Cardiac muscle cell (in vitro differentiated cells and primary cell): ENCODE measurements at regions not wholly inside any gene's neighbourhood (a gene's known extent, or its start where the extent isn't known, plus 50 kb on each side); places are given as distances from the start of the nearest gene placed in this dataset.

Experiments used
- DNase-seq, 2 donors: peaks; one replicate each; pipeline versions ENCODE4 v3.0.0 to v3.0.0-alpha.2; 2010 to 2017; ENCODE audit warnings: low read depth in 1 of 2, low spot score in 1 of 2
- H3K27ac ChIP-seq: fragments of 200-600 bp; sonication (generic); 2 replicates; pipeline ENCODE4 v1.5.1; 2016
- H3K27me3 ChIP-seq: fragments of 200-600 bp; sonication (generic); 2 replicates; pipeline ENCODE4 v1.6.0; 2016; ENCODE audit warnings: control low read depth
- H3K36me3 ChIP-seq: fragments of 200-600 bp; sonication (generic); 2 replicates; pipeline ENCODE4 v1.5.1; 2016; ENCODE audit warnings: control low read depth
- H3K4me1 ChIP-seq: fragments of 200-600 bp; sonication (generic); 2 replicates; pipeline ENCODE4 v1.8.1; 2017; ENCODE audit warnings: low read depth, mild to moderate bottlenecking, mixed run types
- H3K4me3 ChIP-seq: fragments of 200-600 bp; sonication (generic); 2 replicates; pipeline ENCODE4 v1.5.1; 2016; ENCODE audit warnings: mild to moderate bottlenecking
- H3K9me3 ChIP-seq: fragments of 200-600 bp; sonication (generic); 2 replicates; pipeline ENCODE4 v1.5.1; 2017; ENCODE audit warnings: low read depth, mild to moderate bottlenecking, control low read depth
- CTCF ChIP-seq: IDR thresholded peaks from 2 replicates; pipeline ENCODE4 v1.5.1; 2012; ENCODE audit warnings: low read depth, mild to moderate bottlenecking, low read length

GRCh38 chr4:24054910-24055309, 165.1 kb upstream of the PPARGC1A start:
- Histone ChIP-seq H3K9me3 (no peaks in the 10 kb centered on the region), H3K36me3 (no peaks in the 10 kb centered on the region), H3K4me3 (no peak overlapping the region), H3K27ac (no peak overlapping the region), H3K4me1 (no peaks in the 10 kb centered on the region), H3K27me3 (no peaks in the 10 kb centered on the region)
- TF ChIP-seq CTCF = no peak
- no peak for DNase-seq

- Histone ChIP-seq H3K4me3 (no peak overlapping the region), H3K27me3 (no peaks in the 10 kb centered on the region), H3K36me3 (no peaks in the 10 kb centered on the region), H3K9me3 (no peaks in the 10 kb centered on the region), H3K27ac (no peak overlapping the region), H3K4me1 (no peaks in the 10 kb centered on the region)
- DNase-seq = no peak
- TF ChIP-seq CTCF = no peak
Measured at GRCh38 chr4:24053934-24054333, 164.1 kb upstream of the PPARGC1A start.

- TF ChIP-seq CTCF = no peak
- Histone ChIP-seq H3K4me3 (no peak overlapping the region), H3K27ac (no peak overlapping the region), H3K36me3 (no peaks in the 10 kb centered on the region), H3K9me3 (no peaks in the 10 kb centered on the region), H3K27me3 (no peaks in the 10 kb centered on the region), H3K4me1 (no peaks in the 10 kb centered on the region)
- DNase-seq = no peak
Measured at GRCh38 chr4:24044610-24045589, 155.1 kb upstream of the PPARGC1A start.

GRCh38 chr4:24042094-24042493, 152.2 kb upstream of the PPARGC1A start:
- no peak overlapping the region for H3K4me3 ChIP-seq
- peak in 1 of 2 donors; percentile 82 for DNase-seq
- H3K9me3 ChIP-seq = no peaks in the 10 kb centered on the region
- no peak overlapping the region for H3K27ac ChIP-seq
- H3K36me3 ChIP-seq = no peaks in the 10 kb centered on the region
- no peaks in the 10 kb centered on the region for H3K4me1 ChIP-seq
- TF ChIP-seq CTCF = no peak
- no peaks in the 10 kb centered on the region for H3K27me3 ChIP-seq

GRCh38 chr4:24040811-24041210, 151.0 kb upstream of the PPARGC1A start:
- Histone ChIP-seq H3K27me3 (no peaks in the 10 kb centered on the region), H3K4me1 (no peaks in the 10 kb centered on the region), H3K27ac (no peak overlapping the region), H3K4me3 (no peak overlapping the region), H3K9me3 (no peaks in the 10 kb centered on the region), H3K36me3 (no peaks in the 10 kb centered on the region)
- TF ChIP-seq CTCF = no peak
- no peak for DNase-seq
